Central memory CD4-positive, alpha-beta T cell (primary cell): ENCODE measurements at regions not wholly inside any gene's neighbourhood (a gene's known extent, or its start where the extent isn't known, plus 50 kb on each side); places are given as distances from the start of the nearest gene placed in this dataset.

Experiments
- DNase-seq: peaks from one replicate; pipeline ENCODE4 v3.0.0; 2022

GRCh38 chr10:36351159-36351558, 709.1 kb upstream of the FZD8 start:
- DNase-seq: no peak

- DNase-seq: no peak
Observed at GRCh38 chr10:36349445-36350078, 707.5 kb upstream of the FZD8 start.

GRCh38 chr10:36345807-36346206, 703.7 kb upstream of the FZD8 start:
- no peak for DNase-seq

GRCh38 chr10:36345175-36345533, 703.1 kb upstream of the FZD8 start:
- DNase-seq: no peak

GRCh38 chr10:36344240-36345174, 702.4 kb upstream of the FZD8 start:
- DNase-seq: no peak

GRCh38 chr10:36342781-36343180, 700.7 kb upstream of the FZD8 start:
- no peak for DNase-seq

- no peak for DNase-seq
Observed at GRCh38 chr10:36341471-36341870, 699.4 kb upstream of the FZD8 start.

GRCh38 chr10:36336315-36336714, 694.2 kb upstream of the FZD8 start:
- DNase-seq: no peak

- DNase-seq: no peak
Observed at GRCh38 chr10:36333446-36333845, 691.4 kb upstream of the FZD8 start.

- no peak for DNase-seq
Observed at GRCh38 chr10:36332926-36333325, 690.8 kb upstream of the FZD8 start.

- DNase-seq: no peak
Observed at GRCh38 chr10:36331121-36331520, 689.0 kb upstream of the FZD8 start.

- no peak for DNase-seq
Observed at GRCh38 chr10:36325815-36326214, 683.7 kb upstream of the FZD8 start.

- no peak for DNase-seq
Observed at GRCh38 chr10:36324831-36325230, 682.7 kb upstream of the FZD8 start.

GRCh38 chr10:36313142-36313541, 671.0 kb upstream of the FZD8 start:
- DNase-seq: no peak

GRCh38 chr10:36303896-36304295, 661.8 kb upstream of the FZD8 start:
- no peak for DNase-seq

- no peak for DNase-seq
Observed at GRCh38 chr10:36302086-36302485, 660.0 kb upstream of the FZD8 start.

- DNase-seq: no peak
Observed at GRCh38 chr10:36301539-36301938, 659.4 kb upstream of the FZD8 start.

- no peak for DNase-seq
Observed at GRCh38 chr10:36301139-36301538, 659.0 kb upstream of the FZD8 start.

- DNase-seq: no peak
Observed at GRCh38 chr10:36283827-36284226, 641.7 kb upstream of the FZD8 start.

- no peak for DNase-seq
Observed at GRCh38 chr10:36281831-36282331, 639.8 kb upstream of the FZD8 start.

GRCh38 chr10:36280890-36281499, 638.9 kb upstream of the FZD8 start:
- DNase-seq: no peak

- DNase-seq: no peak
Observed at GRCh38 chr10:36280321-36280741, 638.2 kb upstream of the FZD8 start.

GRCh38 chr10:36278176-36278575, 636.1 kb upstream of the FZD8 start:
- DNase-seq: no peak

- DNase-seq: no peak
Observed at GRCh38 chr10:36277459-36277858, 635.4 kb upstream of the FZD8 start.
